RKO (cell line): ENCODE measurements at regions not wholly inside any gene's neighbourhood (a gene's known extent, or its start where the extent isn't known, plus 50 kb on each side); places are given as distances from the start of the nearest gene placed in this dataset.

Source experiments
- DNase-seq: peaks from one replicate; pipeline ENCODE4 v3.0.0-alpha.2; 2016; ENCODE audit warnings: low spot score

- no peak for DNase-seq
Measured at GRCh38 chr1:87563211-87563610, 234.5 kb downstream of the LMO4 start.

DNA sequence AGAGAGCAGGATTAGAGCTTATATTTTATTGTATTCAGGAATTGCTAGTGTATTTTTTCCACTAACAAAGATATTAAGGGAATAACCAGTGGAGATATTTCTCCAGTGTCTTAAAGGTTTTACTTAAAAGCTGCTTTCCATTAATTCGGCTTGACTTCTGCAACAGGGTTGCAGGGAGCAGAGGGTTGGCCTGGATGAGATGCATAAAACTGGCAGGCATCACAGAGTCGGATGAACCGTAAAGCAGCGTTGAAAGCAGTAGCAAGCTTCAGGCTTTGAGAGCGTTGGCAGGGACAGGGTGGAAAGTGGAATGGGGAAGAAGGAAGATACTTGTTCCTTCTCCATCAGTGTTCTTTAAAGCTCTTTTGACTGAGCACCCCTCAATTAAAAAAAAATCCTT, 237.2 kb downstream of the LMO4 start:
- no peak for DNase-seq

- no peak for DNase-seq
Measured at GRCh38 chr1:87568005-87568404, 239.3 kb downstream of the LMO4 start.

- no peak for DNase-seq
Measured at GRCh38 chr1:87568911-87569310, 240.2 kb downstream of the LMO4 start.

DNA sequence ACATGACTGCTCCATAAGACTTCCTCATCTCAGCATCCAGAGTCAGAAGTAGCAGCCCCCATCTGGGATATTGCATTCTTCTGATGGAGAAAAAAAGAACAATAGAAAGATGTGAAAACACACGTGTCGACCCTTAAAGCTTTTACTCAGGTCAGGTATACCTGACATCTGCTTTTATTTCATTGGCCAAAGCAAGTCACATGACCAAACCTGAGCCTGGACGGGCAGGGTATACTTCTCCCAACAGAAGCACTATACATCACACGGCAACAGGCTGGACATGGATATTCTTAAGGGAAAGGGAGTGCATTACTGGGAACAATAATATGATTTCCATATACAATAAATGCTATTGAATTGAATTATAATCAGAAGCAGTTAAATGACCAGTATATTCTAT, 243.3 kb downstream of the LMO4 start:
- no peak for DNase-seq

- no peak for DNase-seq
Measured at GRCh38 chr1:87572891-87573290, 244.2 kb downstream of the LMO4 start.

DNA sequence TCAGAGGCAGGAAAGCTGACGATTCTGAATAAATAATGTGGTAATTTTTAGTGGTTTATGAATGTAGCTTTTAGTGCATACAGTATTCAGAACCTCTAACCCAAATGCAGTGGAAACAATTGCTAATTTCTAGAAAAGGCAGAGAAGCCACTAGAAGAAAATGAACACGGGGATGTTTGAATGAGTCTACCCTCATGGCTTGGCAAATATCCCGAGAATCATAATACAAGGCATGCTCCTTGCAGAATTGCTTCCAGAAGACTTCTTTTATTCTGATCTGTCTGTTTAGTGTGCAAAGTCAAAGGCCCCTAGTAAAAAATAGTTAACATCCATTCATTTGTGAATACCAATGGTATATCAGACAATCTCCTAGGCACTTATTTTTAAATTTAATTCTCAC, 246.8 kb downstream of the LMO4 start:
- DNase-seq = no peak

GRCh38 chr1:87578464-87578863, 249.8 kb downstream of the LMO4 start:
- DNase-seq = no peak

GRCh38 chr1:87583459-87583858, 254.8 kb downstream of the LMO4 start:
- DNase-seq = no peak

DNA sequence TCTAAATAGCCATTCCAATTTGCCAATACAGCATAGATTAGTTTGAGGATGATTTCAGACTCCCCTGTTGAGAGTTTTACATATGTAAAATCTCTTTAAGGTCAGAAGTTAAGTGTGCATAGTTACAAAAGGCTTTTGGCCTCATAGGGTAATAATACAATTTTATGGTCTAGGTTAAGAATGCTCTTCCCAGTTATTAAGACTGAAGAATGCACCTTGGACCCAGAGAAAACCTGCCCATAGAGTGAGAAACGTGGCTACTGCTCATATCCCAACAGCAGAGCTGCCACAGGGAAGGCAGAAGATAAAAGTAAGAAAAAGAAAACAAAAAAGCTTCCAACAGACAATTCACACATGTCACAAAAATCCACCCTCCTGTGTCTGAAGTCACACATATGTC, 255.9 kb downstream of the LMO4 start:
- no peak for DNase-seq

- no peak for DNase-seq
Measured at GRCh38 chr1:87586501-87586900, 257.8 kb downstream of the LMO4 start.

DNA sequence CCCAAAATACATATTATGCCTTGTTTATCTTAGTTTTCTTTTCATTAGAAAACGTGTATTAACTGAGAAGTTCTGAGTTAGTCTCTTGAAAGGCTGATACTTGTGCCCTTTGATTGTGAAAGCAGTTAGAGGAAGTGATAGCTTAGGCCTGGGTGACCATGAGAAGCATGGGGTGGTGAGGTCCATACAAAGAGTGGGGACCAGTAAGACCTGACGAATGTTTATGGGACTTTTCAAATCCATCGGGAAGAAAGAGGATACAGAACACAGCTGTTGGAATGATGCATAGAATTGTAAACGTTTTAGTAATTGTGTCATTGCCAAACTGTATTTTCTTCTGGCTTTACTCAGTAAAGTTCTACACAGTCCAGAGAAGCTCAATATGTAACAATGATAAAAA, 259.8 kb downstream of the LMO4 start:
- DNase-seq = no peak

DNA sequence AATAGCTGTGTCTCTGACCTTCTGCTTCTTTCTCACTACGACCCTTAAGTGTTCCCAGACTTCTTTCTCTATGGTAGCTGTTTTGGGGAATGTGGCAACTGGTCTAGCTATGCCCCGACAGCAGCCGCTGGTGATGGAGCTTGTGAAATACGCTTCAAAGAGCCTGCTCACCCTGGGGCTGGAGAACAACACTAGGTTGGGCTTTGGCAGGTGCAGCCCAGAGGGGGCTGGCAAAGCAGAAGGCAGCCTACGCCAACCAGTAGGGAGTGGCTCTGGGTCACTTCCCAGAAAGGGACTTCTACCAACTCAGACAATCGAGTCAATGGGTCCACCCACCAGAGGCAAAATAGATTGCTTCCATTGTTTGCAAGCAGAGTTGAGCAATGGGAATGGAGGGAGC, 262.8 kb downstream of the LMO4 start:
- DNase-seq = no peak

- no peak for DNase-seq
Measured at GRCh38 chr1:87592156-87592555, 263.5 kb downstream of the LMO4 start.

DNA sequence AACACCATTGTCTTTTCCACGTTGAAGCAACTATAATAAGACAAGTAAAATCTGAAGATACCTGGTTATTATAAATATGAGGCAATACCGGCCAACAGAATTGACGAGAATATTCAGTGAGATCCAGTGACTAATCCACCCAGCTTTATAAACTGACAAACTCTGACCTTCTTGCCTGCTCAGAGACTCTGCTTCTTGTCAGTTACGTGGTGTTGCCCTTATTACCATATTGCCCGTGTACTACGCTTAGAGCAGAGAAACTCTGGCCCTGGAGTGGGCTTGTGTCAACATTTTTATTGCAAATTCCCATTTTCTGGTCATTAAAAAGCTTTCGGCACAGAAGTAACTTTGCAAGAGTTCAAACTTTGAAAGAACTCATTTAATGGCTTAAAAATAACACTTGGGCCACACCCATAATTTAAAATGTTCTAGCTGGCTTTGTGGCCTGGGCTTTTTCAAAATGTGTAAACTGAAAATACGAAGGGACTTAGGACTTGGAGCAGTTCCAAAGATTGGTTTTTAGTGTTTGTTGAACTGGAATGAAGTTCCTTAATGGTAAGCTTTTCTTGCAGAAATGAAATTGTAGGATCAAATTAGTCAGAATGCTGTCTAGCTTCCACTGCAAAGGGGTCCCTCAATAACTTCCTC, 266.2 kb downstream of the LMO4 start:
- no peak for DNase-seq

DNA sequence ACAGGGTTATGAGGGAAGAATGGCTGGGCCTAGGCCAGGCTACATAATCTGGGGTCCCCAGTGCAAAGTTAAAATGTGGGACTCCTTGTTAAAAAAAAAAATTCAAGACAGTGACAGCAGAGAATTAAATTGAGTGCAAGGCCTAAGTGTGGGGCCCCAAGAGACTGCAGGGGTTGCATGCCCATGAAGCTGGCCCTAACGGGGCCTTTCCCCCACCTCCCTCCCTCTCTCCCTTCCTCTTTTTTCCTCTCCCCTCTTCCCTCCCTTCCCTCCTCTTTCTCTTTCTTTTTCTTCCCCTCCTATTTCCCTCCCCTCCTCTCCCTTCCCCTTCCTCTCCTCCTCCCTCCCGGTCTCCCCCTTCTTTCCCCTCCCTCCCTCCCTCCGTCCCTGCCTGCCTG, 266.7 kb downstream of the LMO4 start:
- no peak for DNase-seq

- no peak for DNase-seq
Measured at GRCh38 chr1:87598429-87598828, 269.7 kb downstream of the LMO4 start.

GRCh38 chr1:87599569-87599968, 270.9 kb downstream of the LMO4 start:
- no peak for DNase-seq

GRCh38 chr1:87600055-87600850, 271.6 kb downstream of the LMO4 start:
- no peak for DNase-seq

- DNase-seq = no peak
Measured at GRCh38 chr1:87600854-87601253, 272.2 kb downstream of the LMO4 start.

DNA sequence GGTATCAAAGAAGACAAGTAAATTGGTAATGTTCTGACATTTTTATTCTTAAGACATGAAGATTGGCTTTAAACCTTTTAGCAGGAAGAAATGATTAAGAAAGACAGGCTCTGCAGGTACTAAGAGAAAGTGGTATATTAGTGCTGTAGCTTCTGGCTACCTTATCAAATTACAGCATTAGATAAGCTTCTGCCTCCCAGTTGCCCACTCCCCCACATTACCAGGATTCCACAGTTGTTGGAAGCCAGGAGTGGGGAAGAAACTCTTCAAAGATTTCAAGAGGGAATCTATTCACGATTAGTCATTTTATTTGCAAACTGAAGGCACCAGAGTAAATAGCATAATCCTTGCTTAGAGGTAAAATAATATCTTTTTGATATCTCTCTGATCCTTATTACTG, 274.9 kb downstream of the LMO4 start:
- no peak for DNase-seq

GRCh38 chr1:87612956-87613355, 284.3 kb downstream of the LMO4 start:
- no peak for DNase-seq

- DNase-seq = no peak
Measured at GRCh38 chr1:87615491-87615890, 286.8 kb downstream of the LMO4 start.

DNA sequence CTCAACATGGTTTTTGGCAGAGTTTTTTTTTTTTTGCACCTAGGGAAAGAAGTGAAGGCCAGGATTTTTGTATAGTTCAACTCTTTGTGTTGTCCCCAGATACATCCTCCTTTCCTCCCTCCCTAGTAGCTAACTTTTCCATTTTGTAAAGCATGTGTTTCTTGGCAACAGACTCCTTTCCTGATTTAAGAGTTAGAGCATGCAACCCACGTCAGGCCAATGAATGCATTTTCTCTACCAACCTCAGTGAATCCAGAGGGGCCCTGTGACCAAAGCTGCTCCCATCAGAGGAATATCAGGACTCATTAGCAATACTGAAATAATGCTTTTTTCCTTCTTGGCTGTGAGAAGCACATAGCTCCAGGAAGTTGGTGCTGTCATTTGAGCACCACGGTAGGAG, 287.2 kb downstream of the LMO4 start:
- no peak for DNase-seq
